NK-92 (cell line): ENCODE measurements at regions not wholly inside any gene's neighbourhood (a gene's known extent, or its start where the extent isn't known, plus 50 kb on each side); places are given as distances from the start of the nearest gene placed in this dataset.
"Not testable (repeated sequence)": the region's sequence is repeated elsewhere in the genome, so short reads cannot be mapped to it uniquely, and the experiment has no call there.

ENCODE experiments used
- DNase-seq: peaks from one replicate; lab custom pipeline; 2025; ENCODE audit not compliant: unreplicated experiment; lab: John Stamatoyannopoulos, UW

- no peak for DNase-seq
Observed at GRCh38 chr19:28150129-28150528, 1062.8 kb downstream of the UQCRFS1 start.

GRCh38 chr19:28148554-28148953, 1064.4 kb downstream of the UQCRFS1 start:
- no peak for DNase-seq

GRCh38 chr19:28142258-28142657, 1070.7 kb downstream of the UQCRFS1 start:
- DNase-seq: no peak

- no peak for DNase-seq
Observed at GRCh38 chr19:28140201-28140600, 1072.8 kb downstream of the UQCRFS1 start.

- DNase-seq: no peak
Observed at GRCh38 chr19:28137772-28138171, 1075.2 kb downstream of the UQCRFS1 start.

- no peak for DNase-seq
Observed at GRCh38 chr19:28136796-28137195, 1076.2 kb downstream of the UQCRFS1 start.

GRCh38 chr19:28135825-28136224, 1077.1 kb downstream of the UQCRFS1 start:
- no peak for DNase-seq

GRCh38 chr19:28134311-28134710, 1078.6 kb downstream of the UQCRFS1 start:
- DNase-seq: no peak

GRCh38 chr19:28130881-28131280, 1082.1 kb downstream of the UQCRFS1 start:
- not testable (repeated sequence) for DNase-seq

GRCh38 chr19:28130066-28130511, 1082.9 kb downstream of the UQCRFS1 start:
- DNase-seq: no peak

GRCh38 chr19:28128341-28128740, 1084.6 kb downstream of the UQCRFS1 start:
- DNase-seq: no peak

GRCh38 chr19:28126135-28126898, 1086.6 kb downstream of the UQCRFS1 start:
- DNase-seq: no peak

GRCh38 chr19:28122734-28123133, 1090.2 kb downstream of the UQCRFS1 start:
- no peak for DNase-seq

- no peak for DNase-seq
Observed at GRCh38 chr19:28118235-28118634, 1094.7 kb downstream of the UQCRFS1 start.

- no peak for DNase-seq
Observed at GRCh38 chr19:28117143-28117542, 1095.8 kb downstream of the UQCRFS1 start.

- DNase-seq: not testable (repeated sequence)
Observed at GRCh38 chr19:28116379-28116778, 1096.6 kb downstream of the UQCRFS1 start.

GRCh38 chr19:28103921-28104320, 1109.0 kb downstream of the UQCRFS1 start:
- no peak for DNase-seq

- not testable (repeated sequence) for DNase-seq
Observed at GRCh38 chr19:28084659-28085157, 1128.2 kb downstream of the UQCRFS1 start.

- DNase-seq: no peak
Observed at GRCh38 chr19:28076628-28077027, 1136.3 kb downstream of the UQCRFS1 start.

GRCh38 chr19:28075229-28075628, 1137.7 kb downstream of the UQCRFS1 start:
- DNase-seq: no peak

- no peak for DNase-seq
Observed at GRCh38 chr19:28074773-28075172, 1138.2 kb downstream of the UQCRFS1 start.

- DNase-seq: no peak
Observed at GRCh38 chr19:28067882-28068281, 1145.1 kb downstream of the UQCRFS1 start.

GRCh38 chr19:28066988-28067387, 1146.0 kb downstream of the UQCRFS1 start:
- DNase-seq: no peak
